Mesendoderm (in vitro differentiated cells): ENCODE measurements at regions not wholly inside any gene's neighbourhood (a gene's known extent, or its start where the extent isn't known, plus 50 kb on each side); places are given as distances from the start of the nearest gene placed in this dataset.

Experiments
- DNase-seq: peaks from one replicate; pipeline ENCODE4 v3.0.0; 2013
- H2AK5ac ChIP-seq: 2 replicates; pipeline ENCODE4 v1.6.1; 2013; ENCODE audit warnings: low read length, inconsistent platforms
- H2BK120ac ChIP-seq: 2 replicates; pipeline ENCODE4 v1.6.1; 2013; ENCODE audit warnings: low read depth, mild to moderate bottlenecking, low read length, moderate library complexity, mixed read lengths
- H2BK15ac ChIP-seq: replicated peaks from 2 replicates; pipeline ENCODE4 v1.6.1; 2013; ENCODE audit warnings: low read depth, mild to moderate bottlenecking, moderate library complexity
- H2BK5ac ChIP-seq: 2 replicates; pipeline ENCODE4 v1.6.1; 2013; ENCODE audit warnings: low read length, inconsistent platforms
- H3K18ac ChIP-seq: 2 replicates; pipeline ENCODE4 v1.6.1; 2013; ENCODE audit warnings: mild to moderate bottlenecking, low read length, mixed read lengths
- H3K23ac ChIP-seq: one replicate; pipeline ENCODE4 v1.6.1; 2013; ENCODE audit warnings: low read length
- H3K27ac ChIP-seq: 2 replicates; pipeline ENCODE4 v1.5.1; 2013; ENCODE audit warnings: low read depth, mild to moderate bottlenecking, inconsistent platforms, low read length, moderate library complexity
- H3K27me3 ChIP-seq: 2 replicates; pipeline ENCODE4 v1.6.1; 2013; ENCODE audit warnings: low read length, control low read depth, mild to moderate bottlenecking, inconsistent platforms; ENCODE audit not compliant: insufficient read depth, poor library complexity
- H3K36me3 ChIP-seq: 2 replicates; pipeline ENCODE4 v1.6.1; 2013; ENCODE audit warnings: low read length, inconsistent platforms; ENCODE audit not compliant: control insufficient read depth, insufficient read depth
- H3K4ac ChIP-seq: one replicate; pipeline ENCODE4 v1.6.1; 2013; ENCODE audit warnings: low read depth, mild to moderate bottlenecking, low read length, moderate library complexity
- H3K4me1 ChIP-seq: 2 replicates; pipeline ENCODE4 v1.6.1; 2013; ENCODE audit warnings: low read depth, low read length, inconsistent platforms; ENCODE audit not compliant: control insufficient read depth
- H3K4me2 ChIP-seq: 2 replicates; pipeline ENCODE4 v1.6.1; 2013; ENCODE audit warnings: low read length
- H3K4me3 ChIP-seq: 2 replicates; pipeline ENCODE4 v1.5.1; 2013; ENCODE audit warnings: mild to moderate bottlenecking, low read length
- H3K56ac ChIP-seq: one replicate; pipeline ENCODE4 v1.6.1; 2013; ENCODE audit warnings: low read length
- H3K79me1 ChIP-seq: 2 replicates; pipeline ENCODE4 v1.6.1; 2013; ENCODE audit warnings: low read length, inconsistent platforms
- H3K79me2 ChIP-seq: 2 replicates; pipeline ENCODE4 v1.6.1; 2013; ENCODE audit warnings: mild to moderate bottlenecking, low read length; ENCODE audit not compliant: control insufficient read depth, insufficient read depth
- H3K9ac ChIP-seq: 2 replicates; pipeline ENCODE4 v1.6.1; 2013; ENCODE audit warnings: low read length, inconsistent platforms
- H4K5ac ChIP-seq: one replicate; pipeline ENCODE4 v1.6.1; 2013; ENCODE audit warnings: low read length
- H4K8ac ChIP-seq: one replicate; pipeline ENCODE4 v1.6.1; 2013; ENCODE audit warnings: low read depth, mild to moderate bottlenecking, control low read depth, low read length, moderate library complexity
- WGBS: extraction: QIAGEN DNeasy Blood & Tissue Kit; methylation state at CpG from one replicate; pipeline ENCODE4 v1.1.7; 2013; ENCODE audit warnings: low lambda C conversion rate, missing lambda C conversion rate; ENCODE audit not compliant: insufficient coverage; ENCODE audit errors: extremely low coverage; 5-methylcytosine and 5-hydroxymethylcytosine counted together

DNA sequence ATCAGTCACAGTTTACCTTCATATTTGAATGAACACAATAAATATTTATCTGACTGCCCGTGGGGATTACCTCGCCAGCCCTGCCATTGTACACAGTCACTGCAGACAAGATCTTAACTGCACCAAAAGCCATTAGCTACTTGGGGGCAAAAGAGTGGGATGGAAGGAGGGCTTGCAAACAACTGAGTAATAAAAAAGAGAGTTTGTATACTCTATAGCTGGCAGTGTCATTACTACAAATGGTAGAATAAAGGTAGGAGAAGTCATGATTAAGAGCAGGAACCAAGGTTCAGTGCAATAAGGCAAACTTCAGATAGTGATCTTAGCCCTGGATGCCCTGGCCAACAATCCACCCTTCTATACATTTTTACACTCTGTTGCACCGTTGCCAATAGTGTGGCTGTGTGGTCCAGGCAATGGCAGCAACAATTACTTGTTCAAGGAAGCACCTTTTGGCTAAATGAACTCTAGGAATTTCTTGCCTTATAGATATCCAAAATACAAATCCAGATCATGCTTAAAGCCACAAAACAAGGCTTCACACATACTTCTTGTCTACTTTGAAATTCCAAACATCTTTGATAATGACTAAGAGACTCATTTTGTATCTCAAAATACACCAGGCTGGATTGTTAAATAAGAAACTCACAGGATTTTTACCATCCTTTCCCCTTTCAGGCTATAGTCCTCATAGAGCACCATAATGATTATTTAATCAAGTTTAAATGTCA lies 955.4 kb upstream of the ADGRB3 start:
- Histone ChIP-seq H3K79me2 (no peaks in the 10 kb centered on the region), H2BK5ac (no peak overlapping the region), H3K36me3 (no peaks in the 10 kb centered on the region), H3K27ac (no peak overlapping the region), H4K5ac (no peak overlapping the region), H3K79me1 (no peaks in the 10 kb centered on the region), H3K27me3 (no peaks in the 10 kb centered on the region), H3K23ac (no peak overlapping the region), H2BK15ac (no peak overlapping the region), H3K4ac (no peak overlapping the region), H2AK5ac (no peak overlapping the region), H3K18ac (no peak overlapping the region), H3K4me1 (no peaks in the 10 kb centered on the region), H3K4me2 (no peak overlapping the region), H3K9ac (no peak overlapping the region), H4K8ac (no peak overlapping the region), H3K56ac (no peak overlapping the region), H3K4me3 (no peak overlapping the region), H2BK120ac (no peak overlapping the region)
- no peak for DNase-seq
- WGBS, result no CpG with 5 or more reads among the region's 3 CpGs

DNA sequence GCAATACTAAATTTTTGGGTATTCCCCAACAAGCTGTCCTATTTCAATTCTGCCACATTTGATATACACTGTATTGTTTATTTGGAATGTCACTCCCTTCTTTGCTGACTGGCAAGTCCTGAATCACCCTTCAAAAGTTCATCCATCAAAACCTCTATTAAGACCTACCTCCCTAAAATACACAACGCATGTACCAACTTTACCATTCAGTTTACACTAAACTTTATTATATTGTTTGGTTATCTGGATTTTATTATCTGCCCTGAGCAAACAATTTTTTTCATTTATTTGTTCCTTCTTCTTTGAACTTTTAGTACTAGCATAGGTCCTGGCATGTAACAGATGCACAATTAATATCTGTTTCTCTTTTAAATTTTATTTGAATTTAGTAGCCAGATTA lies 958.2 kb upstream of the ADGRB3 start:
- H2BK15ac ChIP-seq, result no peak overlapping the region
- no peak overlapping the region for H2BK120ac ChIP-seq
- no peaks in the 10 kb centered on the region for H3K4me1 ChIP-seq
- H3K4ac ChIP-seq, result no peak overlapping the region
- H3K79me2 ChIP-seq, result no peaks in the 10 kb centered on the region
- H3K27ac ChIP-seq, result no peak overlapping the region
- H3K9ac ChIP-seq, result no peak overlapping the region
- no peak overlapping the region for H3K18ac ChIP-seq
- no peaks in the 10 kb centered on the region for H3K79me1 ChIP-seq
- no peak overlapping the region for H3K23ac ChIP-seq
- no peaks in the 10 kb centered on the region for H3K36me3 ChIP-seq
- no CpG with 5 or more reads among the region's 1 CpG for WGBS
- no peak overlapping the region for H4K8ac ChIP-seq
- H3K56ac ChIP-seq, result no peak overlapping the region
- H3K4me2 ChIP-seq, result no peak overlapping the region
- no peaks in the 10 kb centered on the region for H3K27me3 ChIP-seq
- no peak overlapping the region for H2BK5ac ChIP-seq
- H2AK5ac ChIP-seq, result no peak overlapping the region
- DNase-seq, result no peak
- H4K5ac ChIP-seq, result no peak overlapping the region
- H3K4me3 ChIP-seq, result no peak overlapping the region

DNA sequence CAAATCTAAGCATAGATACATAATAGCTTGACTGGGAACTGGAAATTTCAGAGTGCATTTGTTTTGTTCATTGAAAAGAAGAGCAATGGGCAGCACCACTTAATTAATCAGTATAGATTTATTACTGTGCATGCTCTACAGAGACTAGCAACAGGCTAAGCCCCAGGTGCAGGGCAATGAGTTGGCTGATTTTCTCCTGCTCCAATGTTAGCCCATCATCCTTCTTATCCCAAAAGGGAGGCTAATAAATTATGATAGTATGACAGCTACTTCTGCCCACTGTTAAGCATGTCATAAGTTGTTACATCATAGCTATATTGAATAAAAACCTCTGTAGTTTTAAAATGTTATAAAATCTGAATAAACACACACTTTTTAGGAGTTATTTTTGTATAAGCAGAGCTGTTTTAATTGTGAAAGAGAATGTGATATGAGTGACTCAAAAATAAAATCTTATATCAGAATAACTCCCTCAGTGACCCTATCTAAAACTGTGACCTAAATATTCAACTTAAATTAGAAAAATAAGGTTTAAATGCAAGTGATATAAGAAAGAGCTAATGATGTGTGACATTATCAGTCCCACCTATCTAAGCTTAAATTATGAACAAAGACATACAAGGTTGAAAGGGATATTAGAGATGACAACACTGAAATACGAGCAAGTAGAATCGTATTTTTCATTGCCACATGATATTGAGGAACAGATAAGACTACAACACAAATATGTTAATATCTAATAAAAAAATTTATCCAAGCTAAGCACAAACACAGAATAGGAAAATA lies 967.3 kb upstream of the ADGRB3 start:
- no peak overlapping the region for H4K5ac ChIP-seq
- H2BK120ac ChIP-seq, result no peak overlapping the region
- H3K4me3 ChIP-seq, result no peak overlapping the region
- no peaks in the 10 kb centered on the region for H3K79me1 ChIP-seq
- no peaks in the 10 kb centered on the region for H3K36me3 ChIP-seq
- no peak overlapping the region for H3K4ac ChIP-seq
- no peaks in the 10 kb centered on the region for H3K27me3 ChIP-seq
- H3K4me2 ChIP-seq, result no peak overlapping the region
- H3K23ac ChIP-seq, result no peak overlapping the region
- no peak overlapping the region for H3K18ac ChIP-seq
- no peaks in the 10 kb centered on the region for H3K4me1 ChIP-seq
- H3K56ac ChIP-seq, result no peak overlapping the region
- H3K27ac ChIP-seq, result no peak overlapping the region
- H3K9ac ChIP-seq, result no peak overlapping the region
- no peak overlapping the region for H2BK15ac ChIP-seq
- DNase-seq, result no peak
- no peaks in the 10 kb centered on the region for H3K79me2 ChIP-seq
- no peak overlapping the region for H2BK5ac ChIP-seq
- no peak overlapping the region for H4K8ac ChIP-seq
- no CpG with 5 or more reads among the region's 2 CpGs for WGBS
- no peak overlapping the region for H2AK5ac ChIP-seq

DNA sequence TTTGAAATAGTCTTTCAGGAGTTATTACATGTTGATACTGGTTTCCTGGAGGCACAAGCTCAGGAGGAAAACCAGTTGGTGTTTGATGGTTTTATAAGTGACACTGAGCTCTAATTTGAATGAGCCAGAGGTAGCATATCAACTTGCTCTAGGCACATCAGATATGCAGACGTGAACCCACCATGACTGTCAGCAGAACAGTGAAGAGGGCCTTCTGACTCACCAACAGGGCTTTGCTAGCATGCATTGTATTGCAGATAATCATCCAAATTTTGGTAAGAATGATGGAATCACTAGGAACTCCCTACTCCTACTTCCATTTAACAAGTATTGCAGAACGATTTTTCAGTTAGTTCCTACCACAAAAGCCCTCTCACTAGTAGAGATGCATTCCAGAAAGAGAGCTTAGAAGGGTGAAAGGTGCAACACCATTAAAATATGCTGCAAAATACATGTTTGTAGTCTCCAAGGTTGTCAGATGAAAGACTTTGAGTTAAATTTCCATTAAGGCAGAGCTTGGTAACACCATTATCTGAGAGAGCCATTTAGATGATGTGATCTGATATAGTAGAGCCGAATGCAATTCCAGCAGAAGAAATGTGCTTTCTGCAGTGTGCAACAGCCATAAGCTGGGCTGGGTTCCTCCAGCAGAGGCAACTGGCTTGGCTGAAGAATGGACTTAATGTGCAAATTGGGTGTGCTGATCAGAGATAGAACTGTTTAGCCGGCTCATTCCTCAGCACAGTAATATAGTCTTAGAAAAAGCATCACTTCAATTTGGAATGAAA lies 968.7 kb upstream of the ADGRB3 start:
- Histone ChIP-seq H2BK120ac (no peak overlapping the region), H3K4ac (no peak overlapping the region), H3K23ac (no peak overlapping the region), H3K18ac (no peak overlapping the region), H3K36me3 (no peaks in the 10 kb centered on the region), H2AK5ac (no peak overlapping the region), H3K27ac (no peak overlapping the region), H3K4me3 (no peak overlapping the region), H3K56ac (no peak overlapping the region), H3K4me1 (no peaks in the 10 kb centered on the region), H3K79me2 (no peaks in the 10 kb centered on the region), H4K8ac (no peak overlapping the region), H3K27me3 (no peaks in the 10 kb centered on the region), H2BK15ac (no peak overlapping the region), H4K5ac (no peak overlapping the region), H3K4me2 (no peak overlapping the region), H3K79me1 (no peaks in the 10 kb centered on the region), H3K9ac (no peak overlapping the region), H2BK5ac (no peak overlapping the region)
- no peak for DNase-seq
- WGBS, result no CpG with 5 or more reads among the region's 4 CpGs

DNA sequence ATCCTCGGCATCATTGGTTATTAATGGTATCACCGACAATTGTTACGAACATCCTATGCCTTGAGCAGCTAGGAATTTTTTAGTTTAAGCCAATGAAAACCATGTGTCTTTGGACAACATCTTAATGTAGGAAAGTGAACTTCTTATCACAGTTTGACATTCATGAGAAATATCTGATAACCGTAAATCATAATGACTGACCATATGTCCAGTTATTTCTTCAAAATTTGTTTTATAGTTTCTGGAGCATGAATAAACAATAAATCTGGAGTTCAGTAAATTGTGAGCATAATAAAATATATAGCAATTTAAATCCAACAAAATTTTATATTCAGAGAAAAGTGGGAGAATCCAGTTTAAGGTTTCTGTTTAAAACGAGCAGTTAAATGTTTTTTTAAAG lies 970.1 kb upstream of the ADGRB3 start:
- no peak overlapping the region for H2BK15ac ChIP-seq
- no peak overlapping the region for H3K23ac ChIP-seq
- H3K9ac ChIP-seq, result no peak overlapping the region
- H3K4me3 ChIP-seq, result no peak overlapping the region
- no peak overlapping the region for H3K56ac ChIP-seq
- H3K79me1 ChIP-seq, result no peaks in the 10 kb centered on the region
- no peak overlapping the region for H4K5ac ChIP-seq
- H3K36me3 ChIP-seq, result no peaks in the 10 kb centered on the region
- H3K79me2 ChIP-seq, result no peaks in the 10 kb centered on the region
- no peak overlapping the region for H3K4me2 ChIP-seq
- no peak overlapping the region for H2AK5ac ChIP-seq
- no peak overlapping the region for H2BK5ac ChIP-seq
- no peaks in the 10 kb centered on the region for H3K4me1 ChIP-seq
- no CpG with 5 or more reads among the region's 5 CpGs for WGBS
- DNase-seq, result no peak
- no peak overlapping the region for H3K4ac ChIP-seq
- no peaks in the 10 kb centered on the region for H3K27me3 ChIP-seq
- no peak overlapping the region for H3K18ac ChIP-seq
- no peak overlapping the region for H4K8ac ChIP-seq
- no peak overlapping the region for H2BK120ac ChIP-seq
- H3K27ac ChIP-seq, result no peak overlapping the region
